Left kidney (tissue), 1 donor: ENCODE measurements at regions not wholly inside any gene's neighbourhood (a gene's known extent, or its start where the extent isn't known, plus 50 kb on each side); places are given as distances from the start of the nearest gene placed in this dataset.
"Not testable (repeated sequence)": the region's sequence is repeated elsewhere in the genome, so short reads cannot be mapped to it uniquely, and the experiment has no call there.

ENCODE experiments used
- DNase-seq: peaks from one replicate; pipeline ENCODE4 v3.0.0-alpha.2; 2013

- no peak for DNase-seq
Measured at GRCh38 chr12:89844539-89844938, 135.9 kb upstream of the ATP2B1 start.

- no peak for DNase-seq
Measured at GRCh38 chr12:89840162-89840922, 131.7 kb upstream of the ATP2B1 start.

DNA sequence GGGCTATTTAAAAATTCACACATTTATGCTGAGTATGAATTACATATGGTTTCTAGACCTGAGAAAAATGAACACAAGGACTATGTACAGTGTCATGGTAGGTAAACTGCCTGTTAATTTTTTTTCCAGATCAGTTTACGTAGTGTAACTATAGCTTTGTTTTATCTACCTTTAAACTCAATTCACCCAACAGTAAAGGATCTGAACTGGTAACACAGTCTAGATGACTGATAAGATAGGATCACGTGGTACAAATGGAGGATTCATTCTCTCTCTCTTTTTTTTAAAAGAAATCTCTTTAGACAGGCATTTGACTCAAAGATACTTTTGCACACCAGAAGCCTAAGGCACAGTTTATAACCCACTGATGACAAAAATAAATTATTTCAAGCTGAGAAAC is 130.8 kb upstream of the ATP2B1 start:
- no peak for DNase-seq

DNA sequence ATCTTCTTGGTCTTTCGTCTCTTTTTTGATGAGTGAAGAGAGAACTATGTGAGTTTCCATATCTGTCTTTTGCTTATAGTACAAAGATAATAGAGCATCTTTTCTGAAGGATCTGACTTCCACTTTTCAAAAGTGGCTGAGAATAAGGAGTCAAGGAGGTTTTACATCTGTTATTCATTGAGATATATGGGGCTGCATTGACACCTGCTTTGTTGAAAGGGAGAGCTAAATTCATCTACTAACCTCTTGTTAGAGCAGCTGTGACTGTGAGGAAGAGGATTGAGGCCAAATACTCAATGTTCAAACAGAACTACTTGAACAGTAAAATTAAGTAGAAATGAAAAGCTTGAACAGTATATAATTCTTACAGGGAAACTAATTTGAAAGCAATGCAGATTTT is 130.2 kb upstream of the ATP2B1 start:
- no peak for DNase-seq

DNA sequence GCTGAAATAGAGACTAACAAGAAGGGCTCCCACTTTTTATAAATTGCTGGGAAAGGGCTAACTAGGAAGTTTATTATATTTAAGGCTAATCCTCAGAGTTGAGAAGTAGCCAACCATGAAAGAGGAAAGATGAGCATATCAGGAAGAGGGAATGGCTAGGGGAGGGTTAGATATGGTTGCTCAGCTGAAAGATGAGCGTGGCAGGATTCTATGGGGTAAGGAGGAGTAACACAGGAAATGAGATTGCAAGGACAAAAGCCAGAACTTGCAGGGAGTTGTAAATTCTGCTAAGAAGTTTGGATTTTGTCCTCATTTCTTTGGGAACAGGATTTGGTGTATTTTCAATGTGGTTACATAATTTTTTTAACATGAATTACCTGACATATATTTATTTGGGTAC is 127.4 kb upstream of the ATP2B1 start:
- DNase-seq = no peak

DNA sequence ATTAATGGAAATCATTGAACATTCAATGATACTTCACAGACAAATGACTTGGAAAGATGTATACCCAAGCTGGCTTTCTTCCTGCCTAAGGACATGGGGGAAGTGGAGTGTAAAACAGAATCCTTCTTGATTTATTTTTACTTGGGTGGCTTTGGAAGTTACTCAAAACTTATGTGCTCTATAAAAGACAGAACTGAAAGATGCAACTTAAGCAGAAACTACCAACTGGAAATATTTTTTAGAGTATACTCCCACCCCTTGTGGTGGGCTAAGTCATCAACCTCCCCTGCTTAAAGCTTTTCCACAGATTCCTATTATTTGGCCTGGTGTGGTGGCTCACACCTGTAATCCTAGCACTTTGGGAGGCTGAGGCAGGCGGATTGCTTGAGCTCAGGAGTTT is 126.0 kb upstream of the ATP2B1 start:
- no peak for DNase-seq

DNA sequence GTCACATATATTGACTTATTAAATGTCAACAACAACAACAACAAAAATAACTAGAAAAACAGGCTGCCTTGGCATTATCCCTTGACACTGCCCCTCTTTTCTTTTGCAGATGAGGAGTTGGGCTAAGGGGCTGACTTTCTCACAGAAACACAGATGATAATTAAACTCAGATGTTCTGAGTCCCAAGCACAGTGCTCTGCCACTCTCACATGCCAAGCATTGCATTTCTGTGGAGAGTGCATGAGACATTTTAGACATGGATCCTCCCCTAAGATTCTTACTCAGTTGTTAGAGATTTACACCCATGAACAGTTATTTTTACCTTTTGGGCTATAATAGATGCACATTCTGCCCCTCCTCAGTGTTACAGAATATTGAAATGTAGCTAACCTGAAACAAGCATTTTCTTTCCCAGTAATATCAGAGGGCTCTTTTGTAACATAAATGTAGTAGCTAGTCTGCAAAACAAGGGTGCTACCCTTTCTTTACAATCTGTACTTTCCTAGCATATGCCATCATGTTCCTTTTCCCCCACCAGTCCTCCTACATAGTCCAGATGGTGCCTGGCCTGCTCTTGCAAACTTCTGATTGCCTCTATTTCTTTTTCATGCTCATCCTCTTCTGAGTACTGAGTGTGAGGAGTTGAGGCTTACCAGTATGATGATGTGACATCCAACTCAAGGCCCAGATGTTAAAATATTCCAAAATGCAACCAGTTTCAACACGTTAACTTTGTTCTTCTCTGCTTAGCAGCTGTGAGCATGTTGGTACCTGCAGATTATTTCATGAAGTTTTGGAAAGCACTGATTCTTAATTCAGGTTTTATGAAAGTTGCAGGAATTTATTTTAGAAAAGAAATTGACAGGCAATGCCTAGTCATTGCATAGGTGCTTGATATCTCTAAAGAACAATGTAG is 125.0 kb upstream of the ATP2B1 start:
- DNase-seq = no peak

GRCh38 chr12:89832336-89832735 is 123.7 kb upstream of the ATP2B1 start:
- DNase-seq = no peak

DNA sequence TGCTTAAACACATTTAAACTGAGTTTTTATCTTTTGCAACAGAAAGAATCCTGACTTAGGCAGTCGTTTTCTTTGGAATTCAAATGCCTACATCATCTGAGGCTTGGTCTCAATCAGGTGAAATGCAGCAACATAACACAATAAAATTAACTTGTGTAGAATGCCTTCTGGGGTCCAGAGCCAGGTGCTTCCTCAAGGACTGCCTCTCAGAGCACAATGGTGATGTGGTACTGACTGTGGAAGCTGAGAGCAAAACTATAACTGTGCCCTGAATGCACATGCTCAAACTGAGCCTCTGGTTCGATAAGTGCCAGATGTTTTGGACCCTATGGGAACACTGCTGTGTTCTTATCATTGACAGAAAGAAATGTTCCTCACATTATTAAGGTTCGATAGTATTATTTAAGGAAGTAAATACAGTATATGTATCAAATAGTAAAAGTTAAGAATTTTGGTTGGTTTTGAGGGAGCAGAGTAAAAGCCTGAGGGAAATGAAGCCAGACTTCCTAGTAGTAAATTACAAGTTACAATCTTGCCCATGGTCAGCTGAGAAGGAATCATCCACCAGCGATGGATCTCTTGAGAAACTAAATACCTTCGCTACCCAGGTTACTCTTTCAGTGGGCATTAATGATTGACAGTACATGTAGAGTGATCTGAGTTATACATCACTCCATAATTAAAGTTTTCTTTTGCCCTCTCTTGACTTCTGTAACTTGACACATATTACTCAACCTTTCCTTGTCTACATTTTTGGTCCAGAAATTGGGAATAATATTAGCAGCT is 122.9 kb upstream of the ATP2B1 start:
- no peak for DNase-seq

DNA sequence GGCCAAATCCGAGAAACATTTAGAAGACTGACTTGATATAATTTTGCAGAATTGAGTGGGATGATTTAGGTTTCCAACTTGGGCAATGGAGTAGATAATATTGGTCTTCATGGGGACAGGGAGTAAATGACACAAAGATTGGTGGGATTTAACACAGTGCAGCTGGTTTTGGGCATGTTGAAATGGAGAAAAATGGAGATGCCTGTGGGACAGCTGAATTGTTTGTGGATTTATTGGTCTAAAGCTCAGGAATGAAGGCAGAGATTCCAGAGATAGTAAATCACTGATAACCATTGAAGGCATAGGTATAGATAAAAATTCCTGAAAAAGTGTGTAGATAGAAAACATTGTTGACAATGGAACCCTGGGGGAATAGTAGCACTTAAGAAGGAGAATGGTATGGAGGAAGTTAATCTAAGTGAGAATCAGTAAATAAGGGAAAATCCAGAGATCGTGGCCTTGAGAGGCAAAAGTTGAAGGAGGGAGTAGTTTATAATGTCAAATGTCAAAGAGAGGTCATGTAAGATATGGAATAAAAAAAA is 120.9 kb upstream of the ATP2B1 start:
- no peak for DNase-seq

DNA sequence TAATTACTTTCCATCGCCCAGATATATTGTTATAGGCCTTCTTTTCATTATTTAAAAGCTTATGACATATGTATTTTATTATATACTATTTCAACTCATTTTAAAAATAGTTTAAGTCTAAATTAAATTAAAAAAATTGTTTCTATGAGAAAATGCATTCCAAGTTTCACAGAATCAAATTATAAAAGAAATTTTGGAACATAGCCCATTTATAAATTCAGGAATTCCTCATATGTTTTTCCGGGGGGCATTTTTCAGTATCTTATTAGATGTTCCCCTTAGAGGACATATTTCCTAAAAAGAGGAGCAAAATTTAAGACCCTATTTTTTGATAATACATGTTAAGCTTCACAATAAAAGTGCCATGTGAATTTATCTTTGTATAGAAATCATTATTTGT is 119.9 kb upstream of the ATP2B1 start:
- no peak for DNase-seq

DNA sequence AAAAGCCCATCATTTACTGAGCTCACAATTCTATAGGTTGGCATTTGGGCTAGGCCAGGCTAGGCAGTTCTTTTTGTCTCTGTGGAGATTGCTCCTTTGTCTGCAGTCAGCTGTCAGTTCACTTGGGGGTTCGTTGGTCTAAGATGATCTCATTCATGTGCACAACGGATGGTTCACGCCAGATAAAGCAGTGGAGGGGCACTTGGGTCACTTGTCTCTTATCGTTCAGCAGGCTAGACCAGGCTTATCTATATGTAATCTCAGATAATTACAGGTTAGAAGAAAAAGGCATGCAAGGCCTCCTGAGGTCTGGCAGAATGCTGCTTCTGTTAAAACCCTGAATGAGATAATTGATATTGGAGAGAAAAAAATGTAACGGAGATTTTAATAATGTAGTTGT is 119.0 kb upstream of the ATP2B1 start:
- no peak for DNase-seq

DNA sequence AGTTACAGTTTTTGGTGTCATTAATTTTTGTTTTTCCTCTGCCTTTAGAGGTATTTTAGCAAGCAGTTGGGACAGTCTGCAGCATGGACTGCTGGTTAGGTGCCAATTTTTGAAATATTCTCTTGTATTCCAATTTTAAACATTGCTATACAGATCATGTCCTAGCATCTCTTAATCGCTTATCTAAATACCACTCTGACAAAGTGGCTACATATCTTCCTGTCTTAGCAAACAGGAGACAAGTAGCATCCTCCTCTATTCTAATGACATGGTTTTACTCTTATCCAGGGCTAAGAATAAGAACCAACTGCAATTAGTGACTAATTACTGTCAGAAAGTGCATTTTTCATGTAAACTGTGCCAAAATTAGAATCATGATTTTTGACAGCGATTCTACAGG is 117.8 kb upstream of the ATP2B1 start:
- no peak for DNase-seq

DNA sequence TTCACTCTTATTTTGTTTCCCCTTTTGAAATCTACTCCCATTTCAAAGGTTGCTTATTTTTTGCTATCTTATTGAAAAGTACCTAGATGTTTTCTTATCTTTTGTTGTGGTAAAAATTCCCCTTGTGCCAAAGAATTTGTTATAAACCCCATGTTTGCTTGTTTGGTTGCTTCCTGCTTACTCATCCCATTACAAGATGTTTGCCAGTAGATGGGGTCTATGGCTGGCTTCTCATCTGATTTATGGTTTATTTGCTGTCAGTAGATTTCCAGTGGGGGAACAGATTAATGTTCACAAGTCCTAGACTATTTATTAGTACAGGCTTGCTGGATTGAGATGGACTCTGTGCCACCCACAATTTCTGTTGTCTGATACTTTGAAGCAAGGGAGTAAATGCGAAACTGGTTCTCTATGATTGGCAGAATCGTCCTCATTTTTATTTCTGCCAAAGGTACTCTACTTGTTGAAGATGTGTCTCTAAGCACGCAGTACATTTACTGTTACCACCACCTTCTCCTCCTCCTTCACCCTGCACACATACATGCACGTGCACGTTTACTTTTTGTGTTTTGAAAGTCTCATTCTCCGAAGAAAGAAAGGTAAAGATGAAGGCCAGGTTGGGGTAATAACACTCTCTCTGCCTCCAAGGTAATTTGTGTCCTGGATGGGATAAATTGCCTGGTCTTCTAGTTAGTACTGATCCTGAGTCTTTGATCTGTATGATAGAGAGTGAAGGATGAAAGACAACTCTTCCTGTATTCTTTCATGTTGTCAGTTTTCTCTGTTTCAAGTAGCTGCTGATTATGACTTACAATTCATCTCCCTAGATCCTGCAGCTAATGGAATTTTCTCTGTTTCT is 117.2 kb upstream of the ATP2B1 start:
- no peak for DNase-seq

DNA sequence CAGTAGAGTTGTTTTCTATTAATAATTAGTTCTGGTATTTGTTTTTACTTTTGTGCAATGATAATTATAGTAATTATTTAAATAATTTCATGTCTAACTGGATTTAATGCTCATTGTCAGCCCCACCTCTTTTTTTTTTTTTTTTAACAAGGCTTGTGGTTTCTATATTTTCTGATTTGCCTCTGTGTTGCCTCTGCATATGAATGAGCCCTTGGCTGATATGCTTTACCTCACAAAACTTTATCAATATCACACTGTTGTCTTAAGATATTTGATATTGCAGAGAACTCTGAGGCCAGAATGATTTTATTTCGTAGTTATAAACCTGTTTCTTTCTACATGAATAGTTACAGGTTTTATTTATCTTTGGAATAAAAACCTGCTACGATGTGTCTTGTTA is 116.2 kb upstream of the ATP2B1 start:
- no peak for DNase-seq

DNA sequence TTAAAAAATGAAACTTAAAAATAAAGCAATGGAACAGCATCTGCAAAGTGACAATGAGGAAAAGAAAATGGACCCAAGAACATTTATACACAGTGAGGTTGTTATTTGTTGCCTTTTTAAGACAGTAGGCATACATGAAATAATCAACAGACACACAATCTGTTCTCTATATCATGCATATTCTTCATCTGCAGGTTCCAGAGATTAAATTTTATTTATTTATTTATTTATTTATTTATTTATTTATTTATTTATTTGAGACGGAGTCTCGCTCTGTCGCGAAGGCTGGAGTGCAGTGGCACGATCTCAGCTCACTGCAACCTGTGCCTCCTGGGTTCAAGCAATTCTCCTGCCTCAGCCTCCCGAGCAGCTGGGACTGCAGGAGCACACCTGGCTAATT is 114.4 kb upstream of the ATP2B1 start:
- not testable (repeated sequence) for DNase-seq

- no peak for DNase-seq
Measured at GRCh38 chr12:89821896-89822295, 113.3 kb upstream of the ATP2B1 start.

DNA sequence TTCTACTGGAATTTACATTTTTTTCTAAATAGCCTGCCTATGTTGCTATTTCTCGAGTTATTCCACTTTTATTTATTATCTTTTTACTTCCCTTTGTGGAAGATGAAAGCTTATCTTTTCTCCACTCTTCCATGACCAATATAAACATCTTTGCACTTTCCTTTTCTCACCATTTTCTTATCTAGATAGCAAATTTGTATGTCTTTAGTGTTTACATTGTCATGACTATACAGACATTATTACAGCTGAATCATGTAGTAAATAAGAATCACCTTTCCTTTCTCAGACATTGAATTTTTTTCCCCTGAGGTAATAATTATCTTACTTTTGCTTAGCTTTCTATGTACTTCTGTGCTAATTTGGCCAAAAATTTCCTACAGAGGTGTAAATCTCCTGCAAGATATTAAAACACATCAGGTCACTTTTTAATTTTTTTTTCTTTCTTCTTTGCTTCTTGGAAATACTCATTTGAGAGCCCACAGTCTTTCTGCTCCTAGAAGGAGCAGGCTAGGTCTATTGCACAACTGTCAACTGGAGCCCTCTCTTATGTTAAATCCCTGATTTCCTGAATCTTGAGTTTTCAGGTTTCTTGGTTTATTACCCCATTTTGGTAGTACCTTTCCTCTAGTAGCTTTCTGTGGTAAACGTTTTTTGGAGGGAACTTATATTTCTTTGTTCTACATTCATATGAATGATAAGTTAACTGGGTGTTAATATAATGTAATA is 109.0 kb upstream of the ATP2B1 start:
- no peak for DNase-seq

GRCh38 chr12:89815225-89815624 is 106.6 kb upstream of the ATP2B1 start:
- DNase-seq = no peak

DNA sequence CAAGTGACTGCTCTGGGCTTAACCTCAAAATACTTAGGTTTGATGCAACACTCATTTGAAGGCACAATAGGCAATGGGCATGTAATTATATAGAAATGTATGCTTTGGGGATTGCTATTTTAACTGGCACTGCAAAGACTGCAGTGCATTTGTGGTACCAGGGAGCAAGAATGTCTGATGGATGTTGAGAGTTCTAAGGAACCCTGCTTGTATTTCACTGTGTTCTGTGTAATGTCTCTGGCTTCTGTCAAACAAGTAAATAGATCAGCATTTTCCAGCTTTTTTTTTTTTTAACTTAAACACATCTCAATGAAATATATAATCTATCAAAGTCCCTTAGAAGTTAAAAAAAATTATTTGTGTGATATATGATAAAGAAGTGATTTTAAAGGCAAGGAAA is 94.8 kb upstream of the ATP2B1 start:
- no peak for DNase-seq

- no peak for DNase-seq
Measured at GRCh38 chr12:89801284-89801683, 92.6 kb upstream of the ATP2B1 start.
